ENCODE measurements at regions not wholly inside any gene's neighbourhood (a gene's known extent, or its start where the extent isn't known, plus 50 kb on each side); places are given as distances from the start of the nearest gene placed in this dataset.
"Not testable (repeated sequence)": the region's sequence is repeated elsewhere in the genome, so short reads cannot be mapped to it uniquely, and the experiment has no call there.

DNA sequence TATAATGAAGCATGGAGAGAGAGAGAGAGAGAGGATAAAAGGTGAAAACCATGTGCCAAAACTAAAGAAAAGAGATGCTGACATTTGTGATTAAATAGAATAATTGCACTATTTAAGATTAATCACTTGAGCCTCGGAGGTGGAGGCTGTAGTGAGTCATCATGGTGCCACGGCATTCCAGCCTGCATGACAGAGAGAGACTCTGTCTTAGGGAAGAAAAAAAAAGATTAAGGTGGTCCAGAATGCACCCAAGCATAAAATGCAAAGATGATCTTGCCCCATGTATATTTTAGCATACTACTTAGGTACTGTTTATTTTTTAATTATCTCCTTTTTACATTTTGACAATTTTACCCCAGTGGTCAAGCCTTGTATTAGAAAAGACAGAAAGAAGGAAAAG lies 742.5 kb downstream of the SPATA31A1 start:
- DNase-seq (ENCODE audit: low read depth): not testable (repeated sequence)

GRCh38 chr9:40106003-40106782 lies 750.7 kb downstream of the SPATA31A1 start:
- peak; percentile 30 for DNase-seq (ENCODE audit: low read depth)

DNA sequence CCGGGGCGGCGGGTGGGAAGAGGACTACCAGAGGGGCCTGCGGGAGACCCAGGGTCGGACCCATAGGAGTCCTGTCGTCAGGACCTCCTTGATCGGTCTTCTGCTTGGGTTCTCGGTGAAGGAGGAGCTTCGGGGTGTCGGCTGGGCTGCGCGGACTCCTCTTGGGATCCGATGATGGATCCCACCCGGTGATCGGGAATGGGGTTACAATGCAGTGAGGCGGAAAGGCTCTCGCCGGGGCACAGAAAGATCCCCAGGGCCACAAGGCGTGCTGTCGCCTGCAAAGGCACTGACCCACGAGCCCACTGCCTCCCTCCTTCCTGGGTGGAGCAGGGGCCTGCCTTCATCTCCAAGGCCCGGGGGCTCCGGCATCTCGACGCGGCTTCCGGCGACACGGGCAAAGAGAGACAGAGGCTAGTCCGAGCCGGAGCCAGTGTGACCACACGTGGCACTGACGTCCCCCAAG lies 751.3 kb downstream of the SPATA31A1 start:
- not testable (repeated sequence) for DNase-seq (ENCODE audit: low read depth)

DNA sequence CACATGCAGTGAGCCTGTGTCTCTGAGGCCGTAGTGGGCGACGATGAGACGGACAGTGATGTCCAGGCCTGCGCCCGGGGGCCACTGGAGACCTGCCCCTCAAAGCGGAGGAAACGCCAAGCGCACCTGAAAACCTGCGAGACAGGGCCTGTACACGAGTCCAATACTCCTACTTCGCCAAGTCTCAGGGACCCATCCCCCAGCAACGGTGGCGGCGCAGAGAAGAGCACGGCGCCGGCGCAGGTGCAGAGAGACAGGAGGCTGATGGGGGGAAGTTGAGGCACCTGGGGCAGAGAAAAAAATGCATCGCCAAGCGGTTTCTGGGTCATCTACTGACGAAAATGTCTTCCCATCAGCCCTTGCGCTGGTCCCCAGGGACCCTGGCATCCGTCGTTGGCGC lies 751.8 kb downstream of the SPATA31A1 start:
- not testable (repeated sequence) for DNase-seq (ENCODE audit: low read depth)

DNA sequence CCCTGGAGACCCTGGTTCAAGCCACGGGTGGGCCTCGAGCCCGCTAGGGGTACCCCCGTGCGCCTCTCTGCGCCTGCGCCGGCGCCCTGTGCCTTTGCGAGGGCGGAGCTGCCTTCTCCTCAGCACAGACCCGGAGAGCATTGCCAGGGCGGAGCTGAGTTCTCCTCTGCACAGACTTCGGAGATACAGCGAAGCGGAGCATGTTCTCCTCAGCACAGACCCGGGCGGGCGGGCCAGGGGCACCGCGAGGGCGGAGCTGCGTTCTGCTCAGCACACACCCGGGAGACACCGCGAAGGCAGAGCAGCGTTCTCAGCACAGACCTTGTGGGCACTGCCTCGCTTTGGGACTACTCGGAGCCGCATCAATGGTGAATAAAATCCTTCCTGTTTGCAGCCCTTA lies 753.0 kb downstream of the SPATA31A1 start:
- DNase-seq (ENCODE audit: low read depth): not testable (repeated sequence)

DNA sequence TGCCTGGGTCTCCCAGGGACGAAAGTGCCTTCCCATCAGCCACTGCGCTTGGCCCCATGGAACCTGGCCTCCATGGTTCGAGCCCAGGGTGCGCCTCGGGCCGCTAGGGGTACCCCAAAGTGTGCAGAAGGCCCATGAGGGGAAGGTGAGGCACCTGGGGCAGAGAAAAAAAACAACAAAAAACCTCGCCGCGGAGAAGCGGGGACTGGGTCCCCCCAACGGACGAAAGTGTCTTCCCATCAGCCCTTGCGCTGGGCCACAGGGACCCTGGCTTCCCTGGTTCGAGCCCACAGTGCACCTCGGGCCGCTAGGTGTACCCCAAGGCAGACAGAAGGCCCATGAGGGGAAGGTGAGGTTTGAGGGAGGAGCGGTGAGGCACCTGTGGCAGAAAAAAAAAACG lies 755.3 kb downstream of the SPATA31A1 start:
- DNase-seq (ENCODE audit: low read depth): not testable (repeated sequence)

DNA sequence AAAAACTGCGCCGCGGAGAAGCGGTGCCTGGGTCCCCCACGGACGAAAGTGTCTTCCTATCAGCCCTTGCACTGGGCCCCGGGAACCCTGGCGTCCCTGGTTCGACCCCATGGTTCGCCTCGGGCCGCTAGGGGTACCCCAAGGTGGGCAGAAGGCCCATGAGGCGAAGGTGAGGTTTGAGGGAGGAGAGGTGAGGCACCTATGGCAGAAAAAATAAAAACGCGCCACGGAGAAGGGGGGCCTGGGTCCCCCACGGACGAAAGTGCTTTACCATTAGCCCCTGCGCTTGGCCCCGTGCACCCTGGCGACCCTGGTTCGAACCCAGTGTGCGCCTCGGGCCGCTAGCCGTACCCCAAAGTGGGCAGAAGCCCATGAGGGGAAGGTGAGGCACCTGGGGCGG lies 756.1 kb downstream of the SPATA31A1 start:
- DNase-seq (ENCODE audit: low read depth): not testable (repeated sequence)

DNA sequence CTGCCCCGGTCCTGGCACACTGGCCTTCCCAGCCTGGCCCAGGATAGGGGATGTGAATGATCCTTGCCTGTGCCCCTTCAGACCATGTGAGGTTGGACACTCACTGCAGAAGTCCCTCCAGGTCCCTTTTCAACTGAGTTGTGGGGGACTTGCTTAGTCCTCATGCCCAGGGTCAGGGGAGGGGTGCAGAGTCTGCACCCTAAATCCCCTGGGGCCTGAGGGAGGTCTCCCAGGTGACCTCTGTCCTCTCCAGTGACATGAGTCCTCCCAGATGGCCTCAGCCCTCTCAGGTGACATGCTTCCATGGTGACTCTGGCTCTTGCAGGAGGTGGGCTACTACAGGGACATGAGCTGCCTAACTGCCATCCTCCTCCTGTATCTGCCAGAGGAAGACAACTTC lies 775.1 kb downstream of the SPATA31A1 start:
- not testable (repeated sequence) for DNase-seq (ENCODE audit: low read depth)

DNA sequence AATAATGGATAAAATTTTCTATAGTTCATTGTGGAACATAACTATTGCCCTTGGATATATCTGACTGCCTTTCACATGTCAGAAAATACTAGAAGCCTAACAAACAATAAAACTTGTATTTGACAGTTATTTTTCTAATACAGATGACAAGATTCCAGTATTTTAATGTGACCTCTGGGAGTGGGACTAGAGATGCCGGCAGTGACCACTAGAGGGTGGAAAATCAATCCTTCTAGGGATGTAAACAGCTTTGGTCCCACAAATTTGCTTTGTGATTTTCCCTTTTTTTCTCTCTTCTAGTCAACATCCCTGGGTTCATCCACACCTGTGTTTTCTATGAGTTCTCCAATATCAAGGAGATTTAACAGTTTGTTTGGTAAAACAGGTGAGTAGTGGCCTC lies 813.7 kb downstream of the SPATA31A1 start:
- DNase-seq (ENCODE audit: low read depth): not testable (repeated sequence)

GRCh38 chr9:40173316-40173715 lies 817.8 kb downstream of the SPATA31A1 start:
- not testable (repeated sequence) for DNase-seq (ENCODE audit: low read depth)

GRCh38 chr9:40174035-40174434 lies 818.6 kb downstream of the SPATA31A1 start:
- not testable (repeated sequence) for DNase-seq (ENCODE audit: low read depth)

DNA sequence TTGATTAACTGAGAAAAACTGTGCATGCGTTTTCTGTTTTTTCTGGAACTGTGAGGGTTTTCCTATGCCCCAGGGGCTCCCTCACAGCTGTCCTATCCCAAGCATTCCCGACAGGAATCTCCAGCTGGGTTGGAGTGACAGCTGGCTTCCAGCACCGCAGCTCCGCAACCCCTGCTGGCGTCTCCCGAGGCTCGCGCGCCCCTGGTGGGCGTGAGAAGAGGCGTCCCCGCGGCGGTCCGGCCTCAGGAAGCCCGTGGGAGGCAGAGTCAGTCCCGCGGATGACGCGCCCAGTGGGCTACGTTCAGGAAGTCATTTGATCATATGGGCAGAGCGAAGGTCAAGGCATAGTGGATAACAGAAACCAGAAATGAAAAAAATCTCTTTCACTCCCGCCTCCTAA lies 821.9 kb downstream of the SPATA31A1 start:
- not testable (repeated sequence) for DNase-seq (ENCODE audit: low read depth)

- not testable (repeated sequence) for DNase-seq (ENCODE audit: low read depth)
Observed at GRCh38 chr9:40191403-40191802, 835.9 kb downstream of the SPATA31A1 start.

DNA sequence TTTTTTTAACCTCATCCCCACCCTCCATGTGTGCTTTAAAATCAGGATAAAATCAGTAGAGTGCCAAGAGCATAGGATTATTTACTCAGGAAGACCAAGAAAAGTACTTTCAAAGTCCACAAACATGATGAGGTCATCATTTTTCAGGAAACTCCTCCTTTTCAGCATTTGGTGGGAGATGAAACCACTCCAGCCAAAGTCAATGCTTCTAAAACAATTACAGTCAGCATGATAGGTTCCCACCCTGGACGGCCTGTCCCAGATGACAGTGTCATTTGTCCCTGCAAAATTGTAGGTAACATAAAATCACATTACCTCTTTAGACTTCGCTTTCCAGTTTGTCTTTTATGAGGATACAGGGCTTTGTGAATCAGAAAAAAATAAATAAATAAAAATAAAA lies 836.7 kb downstream of the SPATA31A1 start:
- DNase-seq (ENCODE audit: low read depth): not testable (repeated sequence)

DNA sequence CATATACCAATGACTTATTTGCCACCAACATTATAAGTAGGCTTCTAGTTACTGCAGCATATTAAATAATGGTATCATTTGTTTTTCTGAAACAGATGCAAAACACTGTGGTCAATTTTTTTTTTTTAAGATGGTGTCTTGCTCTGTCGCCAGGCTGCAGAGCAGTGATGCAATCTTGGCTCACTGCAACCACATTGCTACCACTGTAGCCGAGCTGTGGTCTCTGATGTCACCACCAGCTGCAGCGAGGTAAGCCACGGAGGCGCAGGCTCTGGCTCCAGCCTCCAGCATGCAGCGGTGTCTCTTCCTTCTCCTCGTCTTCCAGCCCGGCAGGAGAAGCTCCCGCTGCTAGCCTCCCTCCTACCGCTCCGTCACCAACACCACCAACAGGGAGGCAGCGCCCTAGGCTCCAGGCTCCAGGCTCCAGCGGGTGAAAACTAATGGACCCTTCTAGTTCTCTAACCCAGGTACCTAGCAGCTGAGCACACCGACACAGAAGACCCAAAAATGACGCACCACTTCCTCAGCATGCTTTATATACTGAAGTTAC lies 840.8 kb downstream of the SPATA31A1 start:
- not testable (repeated sequence) for DNase-seq (ENCODE audit: low read depth)

- DNase-seq (ENCODE audit: low read depth): not testable (repeated sequence)
Observed at GRCh38 chr9:40196803-40197202, 841.3 kb downstream of the SPATA31A1 start.

DNA sequence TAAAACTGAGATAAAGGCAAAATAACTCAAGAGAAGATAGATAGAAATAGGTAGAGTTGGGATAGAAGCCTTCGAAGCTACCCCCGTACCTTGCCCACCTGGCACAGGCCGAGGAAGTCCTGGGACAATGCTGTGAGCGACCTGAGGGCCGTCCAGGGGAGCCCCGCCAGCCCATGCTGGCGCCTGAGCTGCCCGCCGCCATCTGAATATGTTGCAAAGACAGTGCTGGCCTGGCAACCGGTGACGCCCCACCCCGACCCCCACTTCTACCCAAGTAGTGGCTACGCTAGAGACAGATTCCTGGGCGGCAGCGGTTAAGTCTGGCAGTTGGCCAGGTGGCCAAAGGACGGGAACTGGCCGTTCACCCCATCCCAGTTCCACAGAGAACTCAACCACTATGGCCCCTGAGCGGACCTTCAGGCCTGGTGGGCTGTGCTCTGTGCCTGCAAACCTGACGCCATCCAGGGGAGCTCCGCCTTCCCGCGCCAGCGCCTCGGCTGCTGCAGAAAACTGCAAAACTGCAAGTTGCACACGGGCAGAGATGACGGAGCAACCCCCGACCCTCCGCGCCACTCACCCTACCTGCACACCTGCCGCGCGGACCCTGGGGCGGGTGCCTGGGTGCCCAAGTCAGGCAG lies 866.2 kb downstream of the SPATA31A1 start:
- DNase-seq (ENCODE audit: low read depth): not testable (repeated sequence)

GRCh38 chr9:40222617-40223200 lies 867.2 kb downstream of the SPATA31A1 start:
- not testable (repeated sequence) for DNase-seq (ENCODE audit: low read depth)

- DNase-seq (ENCODE audit: low read depth): not testable (repeated sequence)
Observed at GRCh38 chr9:40223353-40223752, 867.9 kb downstream of the SPATA31A1 start.
